Transverse colon (tissue), 4 donors: ENCODE measurements at regions not wholly inside any gene's neighbourhood (a gene's known extent, or its start where the extent isn't known, plus 50 kb on each side); places are given as distances from the start of the nearest gene placed in this dataset.

ENCODE experiments used
- DNase-seq: peaks from one replicate; pipeline ENCODE4 v3.0.0-alpha.2; 2019
- H3K27ac ChIP-seq, 4 donors: fragments of 200-600 bp; sonication (generic); 2 replicates each; pipeline ENCODE4 v1.5.1; 2016 to 2018; ENCODE audit warnings: inconsistent platforms in 4 of 4
- H3K27me3 ChIP-seq: fragments of 200-600 bp; sonication (generic); 2 replicates; pipeline ENCODE4 v1.5.1; 2017; ENCODE audit warnings: inconsistent platforms
- H3K36me3 ChIP-seq, 4 donors: fragments of 200-600 bp; sonication (generic); 2 replicates each; pipeline ENCODE4 v1.5.1; 2017 to 2019; ENCODE audit warnings: inconsistent platforms in 4 of 4
- H3K4me1 ChIP-seq, 4 donors: fragments of 200-600 bp; sonication (generic); 2 replicates each; pipeline ENCODE4 v1.5.1; 2017 to 2020; ENCODE audit warnings: inconsistent platforms in 4 of 4
- H3K4me3 ChIP-seq, 4 donors: fragments of 200-600 bp; sonication (generic); 1 replicate in 1 of 4; 2 replicates in 3 of 4; pipeline versions ENCODE4 v1.5.1 to v1.6.1; 2017 to 2019; ENCODE audit warnings: inconsistent platforms in 4 of 4
- H3K9me3 ChIP-seq, 2 donors: fragments of 200-600 bp; sonication (generic); 2 replicates each; pipeline ENCODE4 v1.5.1; 2017 to 2019; ENCODE audit warnings: inconsistent platforms in 2 of 2
- CTCF ChIP-seq, 5 experiments: fragments of 200-600 bp in 3 of 5; fragments of 450-650 bp in 2 of 5; sonication (generic) in 3 of 5; IDR thresholded peaks; 1 replicate in 2 of 5; 2 replicates in 3 of 5; pipeline ENCODE4 v1.5.1; 2016 to 2017; ENCODE audit warnings: antibody characterized with exemption in 5 of 5, inconsistent platforms in 3 of 5, mild to moderate bottlenecking in 2 of 5, moderate library complexity in 1 of 5
- EP300 ChIP-seq: sonication (generic); formaldehyde crosslinking; IDR thresholded peaks from one replicate; pipeline ENCODE4 v1.6.1; 2017; ENCODE audit warnings: antibody characterized with exemption, low read depth
- POLR2A ChIP-seq: fragments of 450-650 bp; IDR thresholded peaks from one replicate; pipeline ENCODE4 v1.6.1; 2016; ENCODE audit warnings: antibody characterized with exemption, mild to moderate bottlenecking, moderate library complexity
- POLR2AphosphoS5 ChIP-seq, 3 donors: sonication (generic); formaldehyde crosslinking; IDR thresholded peaks; one replicate each; pipeline ENCODE4 v1.6.1; 2016; ENCODE audit warnings: antibody characterized with exemption in 3 of 3
- WGBS, 2 donors: methylation state at CpG; one replicate each; pipeline ENCODE4 v1.1.5; 2018; ENCODE audit warnings: low coverage in 1 of 2; 5-methylcytosine and 5-hydroxymethylcytosine counted together
- in situ Hi-C, 4 donors: fragments of 200-750 bp; cut with MboI; loops; one replicate each; pipeline versions ENCODE4 v1.15.0 to v1.15.1; 2017; ENCODE audit warnings: low sequenced_read_pairs in 3 of 4, low pct_ligation_motif_present in 1 of 4, low pct_unique_long_range_greater_than_20kb in 1 of 4
- intact Hi-C: fragments of 100-400 bp; cut with DNase I; formaldehyde crosslinking; loops from one replicate; pipeline ENCODE4 v1.15.1; 2023; ENCODE audit warnings: low total_unique reads

GRCh38 chr22:49091451-49091850, 736.2 kb downstream of the BRD1 start:
- Histone ChIP-seq H3K4me3 (no peak overlapping the region), H3K9me3 (no peaks in the 10 kb centered on the region), H3K27ac (no peak overlapping the region), H3K36me3 (no peaks in the 10 kb centered on the region), H3K4me1 (no peaks in the 10 kb centered on the region), H3K27me3 (no peaks in the 10 kb centered on the region)
- no peak for TF ChIP-seq CTCF (IDR thresholded peaks at IDR 0.05)
- TF ChIP-seq POLR2AphosphoS5 (IDR thresholded peaks at IDR 0.05) = no peak
- TF ChIP-seq EP300 = no peak
- no peak for TF ChIP-seq POLR2A
- intact Hi-C loops (no loop called here), in situ Hi-C loops (no loop called here)
- DNase-seq = no peak
- WGBS, 2 donors = 76% methylated on average over 19 of the region's 19 CpGs; no CpG with 5 or more reads in 1 of the 2 donors

- WGBS, 2 donors = 80% methylated on average over 10 of the region's 10 CpGs; no CpG with 5 or more reads in 1 of the 2 donors
- intact Hi-C loops = no loop called here
- H3K9me3 ChIP-seq = no peaks in the 10 kb centered on the region
- no peaks in the 10 kb centered on the region for H3K36me3 ChIP-seq
- no peak overlapping the region for H3K27ac ChIP-seq
- TF ChIP-seq CTCF (IDR thresholded peaks at IDR 0.05) (no peak), EP300 (no peak), POLR2AphosphoS5 (IDR thresholded peaks at IDR 0.05) (no peak), POLR2A (no peak)
- in situ Hi-C loops = no loop called here
- H3K4me3 ChIP-seq = no peak overlapping the region
- H3K4me1 ChIP-seq = no peaks in the 10 kb centered on the region
- no peak for DNase-seq
- H3K27me3 ChIP-seq = no peaks in the 10 kb centered on the region
These were observed 736.9 kb downstream of the BRD1 start for GRCh38 chr22:49090853-49091135.

- no peaks in the 10 kb centered on the region for H3K27me3 ChIP-seq
- no peak overlapping the region for H3K27ac ChIP-seq
- in situ Hi-C loops = no loop called here
- 86% methylated on average over 20 of the region's 20 CpGs; no CpG with 5 or more reads in 1 of the 2 donors for WGBS, 2 donors
- TF ChIP-seq POLR2A = no peak
- no peaks in the 10 kb centered on the region for H3K9me3 ChIP-seq
- H3K36me3 ChIP-seq = no peaks in the 10 kb centered on the region
- intact Hi-C loops = no loop called here
- no peak for DNase-seq
- no peaks in the 10 kb centered on the region for H3K4me1 ChIP-seq
- H3K4me3 ChIP-seq = no peak overlapping the region
These were observed 737.4 kb downstream of the BRD1 start for GRCh38 chr22:49090061-49090852.

- DNase-seq = no peak
- TF ChIP-seq POLR2A (no peak), CTCF (IDR thresholded peaks at IDR 0.05) (no peak)
These were observed 738.6 kb downstream of the BRD1 start for GRCh38 chr22:49088801-49089791.

More at GRCh38 chr22:49088801-49089791, 738.6 kb downstream of the BRD1 start:
- Histone ChIP-seq H3K27ac (no peak overlapping the region), H3K4me1 (no peaks in the 10 kb centered on the region), H3K27me3 (no peaks in the 10 kb centered on the region), H3K4me3 (no peak overlapping the region), H3K36me3 (no peaks in the 10 kb centered on the region), H3K9me3 (no peaks in the 10 kb centered on the region)
- WGBS, 2 donors = 75 to 100% methylated on average over 1 to 34 of the region's 35 CpGs
- intact Hi-C loops (no loop called here), in situ Hi-C loops (no loop called here)
